ENCODE measurements at regions not wholly inside any gene's neighbourhood (a gene's known extent, or its start where the extent isn't known, plus 50 kb on each side); places are given as distances from the start of the nearest gene placed in this dataset.

DNA sequence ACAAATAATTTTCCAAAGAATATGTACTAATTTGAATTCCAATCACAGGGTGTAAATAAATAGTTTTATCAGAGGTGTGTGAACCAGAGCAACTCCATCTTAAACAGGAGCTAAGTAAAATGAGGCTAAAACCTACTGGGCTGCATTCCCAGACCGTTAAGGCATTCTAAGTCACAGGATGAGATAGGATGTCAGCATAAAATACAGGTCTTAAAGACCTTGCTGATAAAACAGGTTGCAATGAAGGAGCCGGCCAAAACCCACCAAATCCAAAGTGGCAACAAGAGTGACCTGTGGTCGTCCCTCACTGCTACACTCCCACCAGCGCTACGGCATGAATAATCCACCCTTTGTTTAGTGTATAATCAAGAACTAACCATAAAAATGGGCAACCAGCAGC, 291.7 kb upstream of the SEMA3D start:
- Histone ChIP-seq H3K4me3 (ENCODE audit: extremely low read depth in 1 of 4, insufficient read depth in 2 of 4, low read depth in 3 of 4, low read length in 4 of 4) (no peak overlapping the region), H2BK20ac (ENCODE audit: low read length) (no peak overlapping the region), H3K14ac (ENCODE audit: insufficient read length) (no peak overlapping the region), H2BK120ac (replicated peaks; ENCODE audit: low read depth, low read length) (no peak overlapping the region), H3K79me1 (ENCODE audit: low read depth, low read length) (no peaks in the 10 kb centered on the region), H3K27ac (ENCODE audit: low read depth, low read length) (no peak overlapping the region), H4K91ac (replicated peaks; ENCODE audit: insufficient read length, low read length) (no peak overlapping the region), H3K4ac (replicated peaks; ENCODE audit: insufficient read length, low read depth, low read length) (no peak overlapping the region), H3K18ac (ENCODE audit: extremely low read depth, low read length) (no peak overlapping the region), H3K4me1 (replicated peaks in 1 of 4; ENCODE audit: control insufficient read depth in 3 of 4, insufficient read depth in 4 of 4, low read length in 3 of 4) (no peaks in the 10 kb centered on the region), H3K9ac (replicated peaks in 1 of 4; ENCODE audit: extremely low read depth in 1 of 4, low read depth in 3 of 4, low read length in 3 of 4) (no peak overlapping the region), H2BK5ac (ENCODE audit: low read depth, low read length) (no peak overlapping the region), H3K79me2 (ENCODE audit: control insufficient read depth in 1 of 2, insufficient read depth in 2 of 2, low read length in 2 of 2) (no peaks in the 10 kb centered on the region), H3K4me2 (ENCODE audit: insufficient read depth in 1 of 2, low read depth in 2 of 2, low read length in 2 of 2) (no peak overlapping the region), H4K20me1 (replicated peaks in 1 of 2; ENCODE audit: control insufficient read depth in 1 of 2, insufficient read depth in 2 of 2, low read length in 2 of 2) (no peaks in the 10 kb centered on the region), H4K5ac (ENCODE audit: insufficient read length, low read depth, low read length) (no peak overlapping the region), H2BK15ac (ENCODE audit: low read length) (no peak overlapping the region), H2AFZ (ENCODE audit: low read length) (no peak overlapping the region), H3K56ac (replicated peaks; ENCODE audit: insufficient read length, low read depth, low read length) (no peak overlapping the region), H2AK5ac (ENCODE audit: low read depth, low read length) (no peak overlapping the region), H3K9me3 (ENCODE audit: insufficient read depth in 2 of 2, low read depth in 1 of 2, low read length in 1 of 2) (no peaks in the 10 kb centered on the region), H3K27me3 (replicated peaks in 1 of 4; ENCODE audit: control insufficient read depth in 3 of 4, extremely low read depth in 1 of 4, insufficient read depth in 3 of 4, low read length in 3 of 4) (no peaks in the 10 kb centered on the region), H4K8ac (ENCODE audit: extremely low read depth, insufficient read depth, low read length) (no peak overlapping the region), H3K23me2 (ENCODE audit: low read depth, low read length) (no peaks in the 10 kb centered on the region), H3K36me3 (ENCODE audit: control insufficient read depth in 2 of 4, insufficient read depth in 4 of 4, low read length in 3 of 4) (no peaks in the 10 kb centered on the region), H2BK12ac (ENCODE audit: low read depth, low read length) (no peak overlapping the region), H3K23ac (ENCODE audit: insufficient read length) (no peak overlapping the region)
- 77% methylated on average over 5 of the region's 5 CpGs; no CpG with 5 or more reads in 1 of the 2 experiments for WGBS, 2 experiments (ENCODE audit: extremely low coverage in 1 of 2, insufficient coverage in 1 of 2, insufficient read length in 1 of 2, insufficient replicate concordance in 2 of 2, low coverage in 1 of 2, low lambda C conversion rate in 2 of 2, missing lambda C conversion rate in 1 of 2)
- POLR2A ChIA-PET (ENCODE audit: partially characterized antibody): no interaction called here
- CTCF ChIA-PET (ENCODE audit: partially characterized antibody): no interaction called here
- no peak for FAIRE-seq
- TF ChIP-seq KDM1A (IDR thresholded peaks at IDR 0.05; ENCODE audit: borderline replicate concordance, low read length) (no peak), CREB1 (IDR thresholded peaks at IDR 0.05) (no peak), TAF1 (IDR thresholded peaks at IDR 0.05; ENCODE audit: low read depth, low read length) (no peak), SP2 (IDR thresholded peaks at IDR 0.05; ENCODE audit: low read length) (no peak), ZNF274 (IDR thresholded peaks at IDR 0.05; ENCODE audit: borderline replicate concordance, extremely low read depth, low read length) (no peak), BACH1 (IDR thresholded peaks at IDR 0.05; ENCODE audit: low read length) (no peak), POLR2A (IDR thresholded peaks at IDR 0.05; ENCODE audit: control extremely low read depth in 1 of 2, low read depth in 2 of 2, low read length in 2 of 2) (no peak), SP1 (IDR thresholded peaks at IDR 0.05; ENCODE audit: low read depth, low read length) (no peak), CHD2 (IDR thresholded peaks at IDR 0.05; ENCODE audit: low read length) (no peak)
- TF ChIP-seq, protein P1, sequence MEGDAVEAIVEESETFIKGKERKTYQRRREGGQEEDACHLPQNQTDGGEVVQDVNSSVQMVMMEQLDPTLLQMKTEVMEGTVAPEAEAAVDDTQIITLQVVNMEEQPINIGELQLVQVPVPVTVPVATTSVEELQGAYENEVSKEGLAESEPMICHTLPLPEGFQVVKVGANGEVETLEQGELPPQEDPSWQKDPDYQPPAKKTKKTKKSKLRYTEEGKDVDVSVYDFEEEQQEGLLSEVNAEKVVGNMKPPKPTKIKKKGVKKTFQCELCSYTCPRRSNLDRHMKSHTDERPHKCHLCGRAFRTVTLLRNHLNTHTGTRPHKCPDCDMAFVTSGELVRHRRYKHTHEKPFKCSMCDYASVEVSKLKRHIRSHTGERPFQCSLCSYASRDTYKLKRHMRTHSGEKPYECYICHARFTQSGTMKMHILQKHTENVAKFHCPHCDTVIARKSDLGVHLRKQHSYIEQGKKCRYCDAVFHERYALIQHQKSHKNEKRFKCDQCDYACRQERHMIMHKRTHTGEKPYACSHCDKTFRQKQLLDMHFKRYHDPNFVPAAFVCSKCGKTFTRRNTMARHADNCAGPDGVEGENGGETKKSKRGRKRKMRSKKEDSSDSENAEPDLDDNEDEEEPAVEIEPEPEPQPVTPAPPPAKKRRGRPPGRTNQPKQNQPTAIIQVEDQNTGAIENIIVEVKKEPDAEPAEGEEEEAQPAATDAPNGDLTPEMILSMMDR (IDR thresholded peaks at IDR 0.05; ENCODE audit: control extremely low read depth in 1 of 3, insufficient read depth in 1 of 3, low read depth in 1 of 3, low read length in 3 of 3): no peak
- no peak for DNase-seq (ENCODE audit: low read depth in 1 of 2, low spot score in 2 of 2)

Measured in H1 (cell line).